Mesenchymal stem cell (in vitro differentiated cells and primary cell): ENCODE measurements at regions not wholly inside any gene's neighbourhood (a gene's known extent, or its start where the extent isn't known, plus 50 kb on each side); places are given as distances from the start of the nearest gene placed in this dataset.

ENCODE experiments used
- DNase-seq: peaks from one replicate; pipeline ENCODE4 v3.0.0-alpha.2; 2013
- H2AFZ ChIP-seq: one replicate; pipeline ENCODE4 v1.6.1; 2013; ENCODE audit warnings: low read depth, mild to moderate bottlenecking, control low read depth, inconsistent platforms, low read length, moderate library complexity
- H2AK5ac ChIP-seq: 2 replicates; pipeline ENCODE4 v1.6.1; 2013; ENCODE audit warnings: low read length, moderate library complexity, mild to moderate bottlenecking, inconsistent platforms; ENCODE audit not compliant: severe bottlenecking
- H2BK120ac ChIP-seq: one replicate; pipeline ENCODE4 v1.6.1; 2013; ENCODE audit warnings: low read depth, mild to moderate bottlenecking, inconsistent platforms, low read length, moderate library complexity
- H2BK12ac ChIP-seq, 2 experiments: one replicate each; pipeline ENCODE4 v1.6.1; 2013; ENCODE audit warnings: inconsistent platforms in 2 of 2, low read length in 2 of 2, mild to moderate bottlenecking in 2 of 2, moderate library complexity in 2 of 2, control low read depth in 1 of 2
- H2BK15ac ChIP-seq: one replicate; pipeline ENCODE4 v1.6.1; 2013; ENCODE audit warnings: mild to moderate bottlenecking, low read depth, inconsistent platforms; ENCODE audit not compliant: poor library complexity, severe bottlenecking
- H2BK5ac ChIP-seq: 2 replicates; pipeline ENCODE4 v1.6.1; 2013; ENCODE audit warnings: low read depth, mild to moderate bottlenecking, low read length, control low read depth, inconsistent platforms; ENCODE audit not compliant: poor library complexity, severe bottlenecking
- H3K14ac ChIP-seq, 2 experiments: one replicate each; pipeline ENCODE4 v1.6.1; 2013; ENCODE audit warnings: inconsistent platforms in 2 of 2, low read length in 2 of 2, control low read depth in 1 of 2, mild to moderate bottlenecking in 1 of 2, moderate library complexity in 1 of 2
- H3K18ac ChIP-seq, 2 experiments: one replicate each; pipeline ENCODE4 v1.6.1; 2013; ENCODE audit warnings: inconsistent platforms in 2 of 2, low read length in 2 of 2, control low read depth in 1 of 2, low read depth in 1 of 2, mild to moderate bottlenecking in 1 of 2
- H3K23ac ChIP-seq, 2 experiments: one replicate each; pipeline ENCODE4 v1.6.1; 2013; ENCODE audit warnings: inconsistent platforms in 2 of 2, low read length in 2 of 2, mild to moderate bottlenecking in 2 of 2, moderate library complexity in 2 of 2, control low read depth in 1 of 2
- H3K27ac ChIP-seq: 2 replicates; pipeline ENCODE4 v1.5.1; 2013; ENCODE audit warnings: mild to moderate bottlenecking, moderate library complexity, low read length, control low read depth, inconsistent platforms; ENCODE audit not compliant: poor library complexity, severe bottlenecking
- H3K27me3 ChIP-seq, 2 experiments: 2 replicates each; pipeline versions ENCODE4 v1.6.1 to v1.7.0; 2013; ENCODE audit warnings: low read length in 2 of 2, mild to moderate bottlenecking in 2 of 2, moderate library complexity in 2 of 2, control low read depth in 1 of 2, inconsistent platforms in 1 of 2; ENCODE audit not compliant: control insufficient read depth in 1 of 2, insufficient read depth in 1 of 2
- H3K36me3 ChIP-seq, 2 experiments: 2 replicates each; pipeline versions ENCODE4 v1.6.1 to v1.7.0; 2013; ENCODE audit warnings: low read length in 2 of 2, control low read depth in 1 of 2, inconsistent platforms in 1 of 2, low read depth in 1 of 2, mild to moderate bottlenecking in 1 of 2; ENCODE audit not compliant: insufficient read depth in 2 of 2, control insufficient read depth in 1 of 2
- H3K4ac ChIP-seq, 2 experiments: one replicate each; pipeline ENCODE4 v1.6.1; 2013; ENCODE audit warnings: inconsistent platforms in 2 of 2, low read length in 2 of 2, mild to moderate bottlenecking in 2 of 2, moderate library complexity in 2 of 2, control low read depth in 1 of 2, low read depth in 1 of 2
- H3K4me1 ChIP-seq: 2 replicates; pipeline ENCODE4 v1.6.1; 2013; ENCODE audit warnings: low read depth, low read length, control low read depth; ENCODE audit not compliant: control insufficient read depth, insufficient read depth
- H3K4me2 ChIP-seq: 2 replicates; pipeline ENCODE4 v1.6.1; 2013; ENCODE audit warnings: low read length, mild to moderate bottlenecking, inconsistent platforms; ENCODE audit not compliant: poor library complexity, severe bottlenecking
- H3K4me3 ChIP-seq, 2 experiments: 2 replicates each; pipeline versions ENCODE4 v1.5.1 to v1.7.0; 2013; ENCODE audit warnings: low read length in 2 of 2, mild to moderate bottlenecking in 2 of 2, control low read depth in 1 of 2, low read depth in 1 of 2; ENCODE audit not compliant: insufficient read depth in 1 of 2
- H3K79me1 ChIP-seq: replicated peaks from 2 replicates; pipeline ENCODE4 v1.6.1; 2013; ENCODE audit warnings: mild to moderate bottlenecking, control low read depth, low read length, inconsistent platforms; ENCODE audit not compliant: poor library complexity, severe bottlenecking
- H3K9ac ChIP-seq: 2 replicates; pipeline ENCODE4 v1.7.0; 2013; ENCODE audit warnings: mild to moderate bottlenecking, low read length, moderate library complexity
- H3K9me3 ChIP-seq: 2 replicates; pipeline ENCODE4 v1.7.0; 2013; ENCODE audit warnings: mild to moderate bottlenecking, low read length; ENCODE audit not compliant: control insufficient read depth
- H4K8ac ChIP-seq: one replicate; pipeline ENCODE4 v1.6.1; 2013; ENCODE audit warnings: inconsistent platforms, mild to moderate bottlenecking, low read length, moderate library complexity
- H4K91ac ChIP-seq: one replicate; pipeline ENCODE4 v1.6.1; 2013; ENCODE audit warnings: mild to moderate bottlenecking, low read length, inconsistent platforms
- WGBS: methylation state at CpG from one replicate; pipeline ENCODE4 v1.1.7; 2013; ENCODE audit warnings: mixed read lengths; 5-methylcytosine and 5-hydroxymethylcytosine counted together

GRCh38 chr4:121277194-121278105 is 103.4 kb downstream of the QRFPR start:
- Histone ChIP-seq H2BK12ac (no peak overlapping the region), H2BK15ac (no peak overlapping the region), H3K79me1 (no peaks in the 10 kb centered on the region), H3K27me3 (peaks cover 4 to 10% of the 10 kb centered on the region in 2 experiments), H4K91ac (no peak overlapping the region), H3K18ac (no peak overlapping the region), H2BK5ac (no peak overlapping the region), H3K4me3 (no peak overlapping the region), H3K14ac (no peak overlapping the region), H3K23ac (no peak overlapping the region), H3K4me1 (no peaks in the 10 kb centered on the region), H3K4me2 (no peak overlapping the region), H4K8ac (no peak overlapping the region), H3K4ac (no peak overlapping the region), H2AFZ (no peak overlapping the region), H3K9me3 (no peaks in the 10 kb centered on the region), H3K27ac (no peak overlapping the region), H2BK120ac (no peak overlapping the region), H2AK5ac (no peak overlapping the region), H3K36me3 (no peaks in the 10 kb centered on the region), H3K9ac (no peak overlapping the region)
- DNase-seq, result no peak
- WGBS, result 82% methylated on average over 5 of the region's 5 CpGs

GRCh38 chr4:121273191-121273590 is 107.6 kb downstream of the QRFPR start:
- Histone ChIP-seq H3K14ac (no peak overlapping the region), H2BK12ac (no peak overlapping the region), H3K4me2 (no peak overlapping the region), H3K18ac (no peak overlapping the region), H3K36me3 (no peaks in the 10 kb centered on the region), H2BK15ac (no peak overlapping the region), H3K4me1 (no peaks in the 10 kb centered on the region), H2BK120ac (no peak overlapping the region), H4K91ac (no peak overlapping the region), H3K4ac (no peak overlapping the region), H2BK5ac (no peak overlapping the region), H3K9ac (no peak overlapping the region), H2AK5ac (no peak overlapping the region), H3K23ac (no peak overlapping the region), H3K27me3 (no peaks in the 10 kb centered on the region), H3K79me1 (no peaks in the 10 kb centered on the region), H2AFZ (no peak overlapping the region), H3K9me3 (no peaks in the 10 kb centered on the region), H4K8ac (no peak overlapping the region), H3K27ac (no peak overlapping the region), H3K4me3 (no peak overlapping the region)
- DNase-seq, result no peak
- WGBS, result 94% methylated on average over 2 of the region's 3 CpGs

- Histone ChIP-seq H4K91ac (no peak overlapping the region), H3K4me2 (no peak overlapping the region), H2BK120ac (no peak overlapping the region), H3K36me3 (no peaks in the 10 kb centered on the region), H3K18ac (no peak overlapping the region), H2BK5ac (no peak overlapping the region), H3K4me3 (no peak overlapping the region), H3K79me1 (no peaks in the 10 kb centered on the region), H3K4me1 (no peaks in the 10 kb centered on the region), H2BK15ac (no peak overlapping the region), H3K9ac (no peak overlapping the region), H3K4ac (no peak overlapping the region), H2AFZ (no peak overlapping the region), H3K27ac (no peak overlapping the region), H3K23ac (no peak overlapping the region), H4K8ac (no peak overlapping the region), H3K9me3 (no peaks in the 10 kb centered on the region), H2AK5ac (no peak overlapping the region), H3K27me3 (no peaks in the 10 kb centered on the region), H3K14ac (no peak overlapping the region), H2BK12ac (no peak overlapping the region)
- 0% methylated on average over 1 of the region's 2 CpGs for WGBS
- DNase-seq, result peak; percentile 76
These were observed 108.3 kb downstream of the QRFPR start for GRCh38 chr4:121272526-121272925.

GRCh38 chr4:121270389-121270788 is 106.3 kb upstream of the TNIP3 start:
- no peak overlapping the region for H4K91ac ChIP-seq

More at GRCh38 chr4:121270389-121270788, 106.3 kb upstream of the TNIP3 start:
- Histone ChIP-seq H2BK5ac (no peak overlapping the region), H3K27ac (no peak overlapping the region), H3K14ac (no peak overlapping the region), H3K4me2 (no peak overlapping the region), H3K9me3 (no peaks in the 10 kb centered on the region), H3K4ac (no peak overlapping the region), H3K4me3 (no peak overlapping the region), H2BK120ac (no peak overlapping the region), H4K8ac (no peak overlapping the region), H3K18ac (no peak overlapping the region), H3K9ac (no peak overlapping the region), H2AK5ac (no peak overlapping the region), H3K79me1 (no peaks in the 10 kb centered on the region), H2BK15ac (no peak overlapping the region), H3K27me3 (no peaks in the 10 kb centered on the region), H3K36me3 (no peaks in the 10 kb centered on the region), H2AFZ (no peak overlapping the region), H2BK12ac (no peak overlapping the region), H3K23ac (no peak overlapping the region), H3K4me1 (no peaks in the 10 kb centered on the region)
- DNase-seq, result no peak
